Gastrocnemius medialis (tissue), 4 donors: ENCODE measurements at regions not wholly inside any gene's neighbourhood (a gene's known extent, or its start where the extent isn't known, plus 50 kb on each side); places are given as distances from the start of the nearest gene placed in this dataset.

Experiments used
- CTCF ChIP-seq, 5 experiments: fragments of 450-650 bp in 3 of 5; fragments of 200-600 bp in 2 of 5; sonication (generic) in 2 of 5; IDR thresholded peaks in 4 of 5; conservative IDR thresholded peaks in 1 of 5; 1 replicate in 4 of 5; 2 replicates in 1 of 5; pipeline ENCODE4 v1.5.1; 2016 to 2019; ENCODE audit warnings: antibody characterized with exemption in 5 of 5, mild to moderate bottlenecking in 3 of 5, moderate library complexity in 3 of 5
- POLR2A ChIP-seq, 2 donors: fragments of 450-650 bp; IDR thresholded peaks; one replicate each; pipeline ENCODE4 v1.6.1; 2017; ENCODE audit warnings: antibody characterized with exemption in 2 of 2, mild to moderate bottlenecking in 2 of 2, moderate library complexity in 2 of 2

- TF ChIP-seq CTCF (IDR thresholded peaks at IDR 0.05 in 4 of 5, conservative IDR thresholded peaks at IDR 0.05 in 1 of 5) (no peak), POLR2A (IDR thresholded peaks at IDR 0.05) (no peak)
Observed at GRCh38 chr12:116366456-116366776, 88.9 kb upstream of the MED13L start.
